ENCODE measurements at regions not wholly inside any gene's neighbourhood (a gene's known extent, or its start where the extent isn't known, plus 50 kb on each side); places are given as distances from the start of the nearest gene placed in this dataset.
"Not testable (repeated sequence)": the region's sequence is repeated elsewhere in the genome, so short reads cannot be mapped to it uniquely, and the experiment has no call there.

DNA sequence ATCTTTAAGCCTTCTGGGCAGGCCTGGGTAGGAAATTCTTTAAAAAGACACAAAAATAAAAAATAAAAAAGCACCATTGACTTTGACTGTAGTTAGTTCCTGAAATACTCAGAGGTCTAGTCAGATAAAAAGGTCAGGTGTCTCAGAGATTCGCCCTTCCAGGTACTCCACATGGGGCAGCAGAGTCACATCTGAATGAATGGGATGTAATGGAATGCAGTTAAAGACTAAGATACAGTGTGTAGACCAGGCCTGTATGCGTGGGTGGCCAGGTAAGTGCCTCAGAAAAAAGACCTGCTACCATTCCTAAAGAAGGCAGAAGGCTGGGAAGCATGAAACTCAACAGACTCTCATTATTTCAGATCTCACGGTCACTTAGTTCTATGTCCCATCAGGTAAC, 68.6 kb upstream of the SEM1 start:
- H3K27me3 ChIP-seq (ENCODE audit: control insufficient read depth, insufficient read depth, low read length): no peaks in the 10 kb centered on the region
- no peak overlapping the region for H3K27ac ChIP-seq (ENCODE audit: low read depth, low read length)
- no peak for DNase-seq (ENCODE audit: low read depth, low spot score)
- TF ChIP-seq, protein P1, sequence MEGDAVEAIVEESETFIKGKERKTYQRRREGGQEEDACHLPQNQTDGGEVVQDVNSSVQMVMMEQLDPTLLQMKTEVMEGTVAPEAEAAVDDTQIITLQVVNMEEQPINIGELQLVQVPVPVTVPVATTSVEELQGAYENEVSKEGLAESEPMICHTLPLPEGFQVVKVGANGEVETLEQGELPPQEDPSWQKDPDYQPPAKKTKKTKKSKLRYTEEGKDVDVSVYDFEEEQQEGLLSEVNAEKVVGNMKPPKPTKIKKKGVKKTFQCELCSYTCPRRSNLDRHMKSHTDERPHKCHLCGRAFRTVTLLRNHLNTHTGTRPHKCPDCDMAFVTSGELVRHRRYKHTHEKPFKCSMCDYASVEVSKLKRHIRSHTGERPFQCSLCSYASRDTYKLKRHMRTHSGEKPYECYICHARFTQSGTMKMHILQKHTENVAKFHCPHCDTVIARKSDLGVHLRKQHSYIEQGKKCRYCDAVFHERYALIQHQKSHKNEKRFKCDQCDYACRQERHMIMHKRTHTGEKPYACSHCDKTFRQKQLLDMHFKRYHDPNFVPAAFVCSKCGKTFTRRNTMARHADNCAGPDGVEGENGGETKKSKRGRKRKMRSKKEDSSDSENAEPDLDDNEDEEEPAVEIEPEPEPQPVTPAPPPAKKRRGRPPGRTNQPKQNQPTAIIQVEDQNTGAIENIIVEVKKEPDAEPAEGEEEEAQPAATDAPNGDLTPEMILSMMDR (IDR thresholded peaks at IDR 0.05; ENCODE audit: low read depth, low read length): no peak
- ChIA-PET POLR2A (no interaction called here), CTCF (no interaction called here)
- H3K4me3 ChIP-seq (ENCODE audit: low read depth, low read length): no peak overlapping the region
- H3K9me3 ChIP-seq (ENCODE audit: control insufficient read depth, insufficient read depth, low read length): no peaks in the 10 kb centered on the region

DNA sequence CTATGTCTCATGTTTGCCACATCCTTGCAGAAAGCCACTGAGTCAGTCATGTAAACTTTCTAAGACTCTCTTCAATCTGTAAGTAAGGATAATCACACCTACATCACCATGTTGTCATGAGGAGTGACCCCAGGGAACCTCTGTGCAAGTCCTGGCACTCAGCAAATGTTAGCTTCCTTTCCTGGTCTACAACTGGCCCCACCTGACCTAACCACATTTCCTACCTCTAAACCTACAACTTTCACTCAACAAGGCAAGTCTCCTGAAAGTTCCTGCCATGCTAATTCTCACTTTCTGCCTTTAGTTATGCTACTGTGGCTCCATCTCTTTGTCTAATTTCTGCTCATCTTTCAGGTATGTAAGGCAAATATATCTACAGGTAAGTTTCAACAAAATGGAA, 72.3 kb upstream of the SEM1 start:
- TF ChIP-seq, protein P1 (IDR thresholded peaks at IDR 0.05; ENCODE audit: low read depth, low read length): no peak
- no peak for DNase-seq (ENCODE audit: low read depth, low spot score)
- H3K27ac ChIP-seq (ENCODE audit: low read depth, low read length): no peak overlapping the region
- no peaks in the 10 kb centered on the region for H3K9me3 ChIP-seq (ENCODE audit: control insufficient read depth, insufficient read depth, low read length)
- CTCF ChIA-PET: no interaction called here
- POLR2A ChIA-PET: no interaction called here
- H3K27me3 ChIP-seq (ENCODE audit: control insufficient read depth, insufficient read depth, low read length): no peaks in the 10 kb centered on the region
- no peak overlapping the region for H3K4me3 ChIP-seq (ENCODE audit: low read depth, low read length)

DNA sequence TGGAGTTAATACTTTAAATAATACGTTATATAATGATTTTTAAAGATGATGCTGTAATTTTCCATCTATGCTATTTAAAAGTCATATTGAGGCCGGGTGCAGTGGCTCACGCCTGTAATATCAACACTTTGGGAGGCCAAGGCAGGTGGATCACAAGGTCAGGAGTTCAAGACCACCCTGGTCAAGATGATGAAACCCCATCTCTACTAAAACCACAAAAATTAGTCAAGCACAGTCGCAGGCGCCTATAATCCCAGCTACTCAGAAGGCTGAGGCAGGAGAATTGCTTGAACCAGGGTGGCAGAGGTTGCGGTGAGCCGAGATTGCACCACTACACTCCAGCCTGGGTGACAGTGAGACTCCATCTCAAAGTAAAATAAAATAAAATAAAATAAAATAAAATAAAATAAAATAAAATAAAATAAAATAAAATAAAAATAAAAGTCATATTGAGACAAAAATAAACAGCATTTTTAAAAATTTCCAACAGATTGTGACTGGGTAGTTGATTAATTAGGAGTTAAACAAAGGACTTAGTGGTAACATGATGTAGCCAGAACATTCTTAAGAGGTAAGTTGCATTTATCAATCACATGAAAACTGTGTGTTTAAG, 73.1 kb upstream of the SEM1 start:
- DNase-seq (ENCODE audit: low read depth, low spot score); H3K27me3 ChIP-seq (ENCODE audit: control insufficient read depth, insufficient read depth, low read length); H3K4me3 ChIP-seq (ENCODE audit: low read depth, low read length); POLR2A ChIA-PET; H3K27ac ChIP-seq (ENCODE audit: low read depth, low read length); H3K9me3 ChIP-seq (ENCODE audit: control insufficient read depth, insufficient read depth, low read length): not testable (repeated sequence)
- CTCF ChIA-PET: interaction anchor here (0.8 kb wide), 1 partner anchor 868 kb away, joined by 3 read pairs; no protein-coding TSS in a partner anchor

DNA sequence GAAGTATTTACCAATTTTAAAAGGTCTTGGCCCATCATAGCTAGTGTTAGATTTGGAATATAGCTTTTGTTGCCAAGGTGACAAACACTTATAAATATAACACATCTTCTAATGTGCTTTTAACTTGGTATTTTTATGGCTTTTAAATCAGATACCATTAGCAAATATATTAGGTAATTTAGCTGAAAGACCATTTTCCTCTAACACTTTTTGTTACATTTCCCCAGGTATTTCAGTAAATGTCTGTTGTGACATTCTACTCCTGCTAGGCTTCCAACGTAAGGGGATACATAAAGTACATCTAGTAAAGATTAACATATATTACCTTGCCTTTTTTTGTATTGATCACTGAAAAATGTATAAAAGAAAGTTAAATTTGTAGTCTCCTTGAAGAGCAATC, 75.0 kb upstream of the SEM1 start:
- ChIA-PET CTCF (no interaction called here), POLR2A (no interaction called here)
- no peaks in the 10 kb centered on the region for H3K9me3 ChIP-seq (ENCODE audit: control insufficient read depth, insufficient read depth, low read length)
- no peaks in the 10 kb centered on the region for H3K27me3 ChIP-seq (ENCODE audit: control insufficient read depth, insufficient read depth, low read length)
- H3K27ac ChIP-seq (ENCODE audit: low read depth, low read length): no peak overlapping the region
- DNase-seq (ENCODE audit: low read depth, low spot score): no peak
- no peak overlapping the region for H3K4me3 ChIP-seq (ENCODE audit: low read depth, low read length)
- TF ChIP-seq, protein P1 (IDR thresholded peaks at IDR 0.05; ENCODE audit: low read depth, low read length): no peak

DNA sequence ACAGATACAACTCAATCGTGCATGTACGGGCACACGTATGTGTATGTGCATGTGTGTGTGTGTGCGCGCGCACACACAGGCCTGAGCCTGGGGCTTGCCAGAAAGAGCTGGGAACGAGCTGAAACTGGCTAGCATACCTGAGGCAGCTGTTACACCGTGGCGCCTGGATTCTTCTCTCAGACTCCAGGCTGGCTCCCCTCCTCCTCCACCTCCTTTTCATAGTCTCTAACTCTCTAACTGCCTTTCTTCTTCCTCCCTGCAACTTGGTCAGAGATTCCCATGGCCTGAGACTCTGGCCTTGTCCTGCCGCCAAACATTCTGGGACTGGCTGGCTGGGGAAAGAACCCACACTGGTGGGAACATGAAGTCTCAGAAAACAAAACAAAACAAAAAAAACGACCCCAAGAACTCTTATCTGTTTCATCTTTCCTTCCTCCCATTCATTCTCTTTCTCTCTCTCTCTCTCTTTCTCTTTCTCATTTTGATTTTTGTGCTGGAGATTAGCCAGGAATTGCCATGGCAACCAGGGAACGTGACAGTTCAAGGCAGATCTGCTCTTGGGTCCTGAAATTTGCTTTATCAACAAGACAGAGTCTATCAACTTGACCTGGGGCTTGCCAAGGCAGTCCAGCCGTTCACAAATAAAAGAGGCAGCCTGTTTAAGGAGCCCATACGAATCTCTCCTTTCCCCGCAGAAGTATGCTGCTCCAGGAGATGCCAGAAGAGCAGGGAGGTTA, 76.8 kb upstream of the SEM1 start:
- H3K9me3 ChIP-seq (ENCODE audit: control insufficient read depth, insufficient read depth, low read length): no peaks in the 10 kb centered on the region
- ChIA-PET POLR2A (no interaction called here), CTCF (no interaction called here)
- no peaks in the 10 kb centered on the region for H3K27me3 ChIP-seq (ENCODE audit: control insufficient read depth, insufficient read depth, low read length)
- no peak for DNase-seq (ENCODE audit: low read depth, low spot score)
- no peak overlapping the region for H3K4me3 ChIP-seq (ENCODE audit: low read depth, low read length)
- no peak overlapping the region for H3K27ac ChIP-seq (ENCODE audit: low read depth, low read length)
- TF ChIP-seq, protein P1 (IDR thresholded peaks at IDR 0.05; ENCODE audit: low read depth, low read length): no peak

Data from AG04450 (cell line).